ENCODE measurements at regions not wholly inside any gene's neighbourhood (a gene's known extent, or its start where the extent isn't known, plus 50 kb on each side); places are given as distances from the start of the nearest gene placed in this dataset.

- H3K27me3 ChIP-seq (ENCODE audit: control insufficient read depth, insufficient read depth, low read length), result no peaks in the 10 kb centered on the region
- 17% methylated on average over 8 of the region's 16 CpGs for WGBS (ENCODE audit: insufficient coverage)
- H3K4me1 ChIP-seq (ENCODE audit: control insufficient read depth, insufficient read depth, low read length), result peaks cover 12% of the 10 kb centered on the region
- peak overlapping the region; percentile 90 for H3K27ac ChIP-seq (ENCODE audit: low read length)
- H3K9me3 ChIP-seq (replicated peaks; ENCODE audit: control insufficient read depth, low read depth, low read length), result no peaks in the 10 kb centered on the region
- peak overlapping the region; percentile 7 for H3K4me3 ChIP-seq (ENCODE audit: low read length)
- DNase-seq, result peak; percentile 90
- no peaks in the 10 kb centered on the region for H3K36me3 ChIP-seq (ENCODE audit: control insufficient read depth, insufficient read depth, low read length)
Observed at GRCh38 chr9:106697750-106698502, 165.0 kb upstream of the ZNF462 start.

GRCh38 chr9:106700676-106701075 is 162.3 kb upstream of the ZNF462 start:
- H3K36me3 ChIP-seq (ENCODE audit: control insufficient read depth, insufficient read depth, low read length), result no peaks in the 10 kb centered on the region

GRCh38 chr9:106701611-106702010 is 161.4 kb upstream of the ZNF462 start:
- DNase-seq, result no peak
- no peaks in the 10 kb centered on the region for H3K36me3 ChIP-seq (ENCODE audit: control insufficient read depth, insufficient read depth, low read length)
- H3K9me3 ChIP-seq (replicated peaks; ENCODE audit: control insufficient read depth, low read depth, low read length), result peaks cover 2% of the 10 kb centered on the region
- H3K27ac ChIP-seq (ENCODE audit: low read length), result no peak overlapping the region
- H3K4me3 ChIP-seq (ENCODE audit: low read length), result no peak overlapping the region
- H3K4me1 ChIP-seq (ENCODE audit: control insufficient read depth, insufficient read depth, low read length), result peaks cover 12% of the 10 kb centered on the region
- WGBS (ENCODE audit: insufficient coverage), result 90% methylated on average over 1 of the region's 1 CpG
- no peaks in the 10 kb centered on the region for H3K27me3 ChIP-seq (ENCODE audit: control insufficient read depth, insufficient read depth, low read length)

More at GRCh38 chr9:106700676-106701075, 162.3 kb upstream of the ZNF462 start:
- Histone ChIP-seq H3K27me3 (ENCODE audit: control insufficient read depth, insufficient read depth, low read length) (no peaks in the 10 kb centered on the region), H3K4me1 (ENCODE audit: control insufficient read depth, insufficient read depth, low read length) (peaks cover 12% of the 10 kb centered on the region), H3K27ac (ENCODE audit: low read length) (no peak overlapping the region), H3K9me3 (replicated peaks; ENCODE audit: control insufficient read depth, low read depth, low read length) (peaks cover 2% of the 10 kb centered on the region), H3K4me3 (ENCODE audit: low read length) (no peak overlapping the region)
- DNase-seq, result no peak

- H3K36me3 ChIP-seq (ENCODE audit: control insufficient read depth, insufficient read depth, low read length), result no peaks in the 10 kb centered on the region
- H3K4me1 ChIP-seq (ENCODE audit: control insufficient read depth, insufficient read depth, low read length), result peaks cover 13% of the 10 kb centered on the region
- H3K4me3 ChIP-seq (ENCODE audit: low read length), result no peak overlapping the region
- peak overlapping the region; percentile 9 for H3K27ac ChIP-seq (ENCODE audit: low read length)
- H3K27me3 ChIP-seq (ENCODE audit: control insufficient read depth, insufficient read depth, low read length), result no peaks in the 10 kb centered on the region
- 36% methylated on average over 3 of the region's 5 CpGs for WGBS (ENCODE audit: insufficient coverage)
- DNase-seq, result peak; percentile 90
- peaks cover 2% of the 10 kb centered on the region for H3K9me3 ChIP-seq (replicated peaks; ENCODE audit: control insufficient read depth, low read depth, low read length)
Observed at GRCh38 chr9:106704056-106704615, 158.8 kb upstream of the ZNF462 start.

GRCh38 chr9:106707291-106707690 is 155.7 kb upstream of the ZNF462 start:
- H3K4me1 ChIP-seq (ENCODE audit: control insufficient read depth, insufficient read depth, low read length), result peaks cover 13% of the 10 kb centered on the region
- peak; percentile 48 for DNase-seq
- no CpG with 5 or more reads among the region's 1 CpG for WGBS (ENCODE audit: insufficient coverage)
- no peaks in the 10 kb centered on the region for H3K27me3 ChIP-seq (ENCODE audit: control insufficient read depth, insufficient read depth, low read length)
- H3K9me3 ChIP-seq (replicated peaks; ENCODE audit: control insufficient read depth, low read depth, low read length), result peaks cover 2% of the 10 kb centered on the region
- H3K36me3 ChIP-seq (ENCODE audit: control insufficient read depth, insufficient read depth, low read length), result no peaks in the 10 kb centered on the region
- peak overlapping the region; percentile 66 for H3K27ac ChIP-seq (ENCODE audit: low read length)
- no peak overlapping the region for H3K4me3 ChIP-seq (ENCODE audit: low read length)

GRCh38 chr9:106707738-106708474 is 155.1 kb upstream of the ZNF462 start:
- 63% methylated on average over 6 of the region's 13 CpGs for WGBS (ENCODE audit: insufficient coverage)
- Histone ChIP-seq H3K9me3 (replicated peaks; ENCODE audit: control insufficient read depth, low read depth, low read length) (peaks cover 2% of the 10 kb centered on the region), H3K27me3 (ENCODE audit: control insufficient read depth, insufficient read depth, low read length) (no peaks in the 10 kb centered on the region), H3K36me3 (ENCODE audit: control insufficient read depth, insufficient read depth, low read length) (no peaks in the 10 kb centered on the region), H3K4me1 (ENCODE audit: control insufficient read depth, insufficient read depth, low read length) (peaks cover 13% of the 10 kb centered on the region), H3K27ac (ENCODE audit: low read length) (peak overlapping the region; percentile 66), H3K4me3 (ENCODE audit: low read length) (no peak overlapping the region)
- DNase-seq, result peak; percentile 67

GRCh38 chr9:106708475-106709146 is 154.4 kb upstream of the ZNF462 start:
- DNase-seq, result peak; percentile 90
- no CpG with 5 or more reads among the region's 3 CpGs for WGBS (ENCODE audit: insufficient coverage)
- Histone ChIP-seq H3K4me3 (ENCODE audit: low read length) (no peak overlapping the region), H3K27me3 (ENCODE audit: control insufficient read depth, insufficient read depth, low read length) (no peaks in the 10 kb centered on the region), H3K36me3 (ENCODE audit: control insufficient read depth, insufficient read depth, low read length) (no peaks in the 10 kb centered on the region), H3K27ac (ENCODE audit: low read length) (no peak overlapping the region), H3K9me3 (replicated peaks; ENCODE audit: control insufficient read depth, low read depth, low read length) (peaks cover 2% of the 10 kb centered on the region), H3K4me1 (ENCODE audit: control insufficient read depth, insufficient read depth, low read length) (peaks cover 13% of the 10 kb centered on the region)

GRCh38 chr9:106712279-106712678 is 150.7 kb upstream of the ZNF462 start:
- Histone ChIP-seq H3K36me3 (ENCODE audit: control insufficient read depth, insufficient read depth, low read length) (no peaks in the 10 kb centered on the region), H3K9me3 (replicated peaks; ENCODE audit: control insufficient read depth, low read depth, low read length) (no peaks in the 10 kb centered on the region), H3K4me1 (ENCODE audit: control insufficient read depth, insufficient read depth, low read length) (peaks cover 11% of the 10 kb centered on the region), H3K27ac (ENCODE audit: low read length) (no peak overlapping the region), H3K27me3 (ENCODE audit: control insufficient read depth, insufficient read depth, low read length) (no peaks in the 10 kb centered on the region), H3K4me3 (ENCODE audit: low read length) (no peak overlapping the region)
- no peak for DNase-seq
- WGBS (ENCODE audit: insufficient coverage), result 93% methylated on average over 3 of the region's 4 CpGs

GRCh38 chr9:106713206-106713605 is 149.8 kb upstream of the ZNF462 start:
- no peak overlapping the region for H3K27ac ChIP-seq (ENCODE audit: low read length)
- no peak overlapping the region for H3K4me3 ChIP-seq (ENCODE audit: low read length)
- H3K4me1 ChIP-seq (ENCODE audit: control insufficient read depth, insufficient read depth, low read length), result peaks cover 2% of the 10 kb centered on the region
- no peaks in the 10 kb centered on the region for H3K36me3 ChIP-seq (ENCODE audit: control insufficient read depth, insufficient read depth, low read length)
- no peaks in the 10 kb centered on the region for H3K9me3 ChIP-seq (replicated peaks; ENCODE audit: control insufficient read depth, low read depth, low read length)
- H3K27me3 ChIP-seq (ENCODE audit: control insufficient read depth, insufficient read depth, low read length), result no peaks in the 10 kb centered on the region
- DNase-seq, result no peak
- 84% methylated on average over 2 of the region's 3 CpGs for WGBS (ENCODE audit: insufficient coverage)

- peak; percentile 34 for DNase-seq
- no peaks in the 10 kb centered on the region for H3K9me3 ChIP-seq (replicated peaks; ENCODE audit: control insufficient read depth, low read depth, low read length)
- no peak overlapping the region for H3K27ac ChIP-seq (ENCODE audit: low read length)
- H3K27me3 ChIP-seq (ENCODE audit: control insufficient read depth, insufficient read depth, low read length), result no peaks in the 10 kb centered on the region
- no peaks in the 10 kb centered on the region for H3K36me3 ChIP-seq (ENCODE audit: control insufficient read depth, insufficient read depth, low read length)
- no peaks in the 10 kb centered on the region for H3K4me1 ChIP-seq (ENCODE audit: control insufficient read depth, insufficient read depth, low read length)
- no peak overlapping the region for H3K4me3 ChIP-seq (ENCODE audit: low read length)
- no CpG with 5 or more reads among the region's 1 CpG for WGBS (ENCODE audit: insufficient coverage)
Observed at GRCh38 chr9:106716820-106717219, 146.1 kb upstream of the ZNF462 start.

All from muscle of leg (tissue), 3 donors.